Large intestine (tissue), 3 donors: ENCODE measurements at regions not wholly inside any gene's neighbourhood (a gene's known extent, or its start where the extent isn't known, plus 50 kb on each side); places are given as distances from the start of the nearest gene placed in this dataset.

Experiments
- DNase-seq, 2 donors: peaks; one replicate each; pipeline versions ENCODE4 v3.0.0 to v3.0.0-alpha.2; 2013
- H3K27ac ChIP-seq: one replicate; pipeline ENCODE4 v1.5.1; 2013; ENCODE audit warnings: low read length
- H3K27me3 ChIP-seq: 2 replicates; pipeline ENCODE4 v1.6.1; 2013; ENCODE audit warnings: low read length; ENCODE audit not compliant: control insufficient read depth, insufficient read depth
- H3K36me3 ChIP-seq: 2 replicates; pipeline ENCODE4 v1.6.1; 2013; ENCODE audit warnings: low read length; ENCODE audit not compliant: control insufficient read depth, insufficient read depth
- H3K4me1 ChIP-seq: one replicate; pipeline ENCODE4 v1.6.1; 2013; ENCODE audit warnings: low read length; ENCODE audit not compliant: control insufficient read depth, insufficient read depth
- H3K4me3 ChIP-seq: one replicate; pipeline ENCODE4 v1.5.1; 2013; ENCODE audit warnings: low read length
- H3K9me3 ChIP-seq: one replicate; pipeline ENCODE4 v1.6.1; 2013; ENCODE audit warnings: mild to moderate bottlenecking, low read depth, low read length, moderate library complexity; ENCODE audit not compliant: control insufficient read depth
- WGBS: methylation state at CpG from one replicate; pipeline ENCODE4 v1.1.5; 2013; ENCODE audit warnings: low lambda C conversion rate; ENCODE audit not compliant: insufficient coverage; 5-methylcytosine and 5-hydroxymethylcytosine counted together

GRCh38 chr19:28535352-28535775 lies 677.6 kb downstream of the UQCRFS1 start:
- H3K27me3 ChIP-seq: no peaks in the 10 kb centered on the region
- no peak for DNase-seq
- H3K27ac ChIP-seq: no peak overlapping the region
- H3K4me3 ChIP-seq: no peak overlapping the region
- no peaks in the 10 kb centered on the region for H3K4me1 ChIP-seq
- no CpG with 5 or more reads among the region's 1 CpG for WGBS
- H3K9me3 ChIP-seq: no peaks in the 10 kb centered on the region
- no peaks in the 10 kb centered on the region for H3K36me3 ChIP-seq

- H3K27ac ChIP-seq: no peak overlapping the region
- H3K4me3 ChIP-seq: no peak overlapping the region
- no peaks in the 10 kb centered on the region for H3K27me3 ChIP-seq
- DNase-seq: no peak
- H3K9me3 ChIP-seq: no peaks in the 10 kb centered on the region
- H3K36me3 ChIP-seq: no peaks in the 10 kb centered on the region
- no CpG with 5 or more reads among the region's 3 CpGs for WGBS
- no peaks in the 10 kb centered on the region for H3K4me1 ChIP-seq
These were observed 678.1 kb downstream of the UQCRFS1 start for GRCh38 chr19:28534766-28535351.

GRCh38 chr19:28532765-28533341 lies 680.1 kb downstream of the UQCRFS1 start:
- no peaks in the 10 kb centered on the region for H3K4me1 ChIP-seq
- WGBS: 86% methylated on average over 3 of the region's 3 CpGs
- H3K9me3 ChIP-seq: no peaks in the 10 kb centered on the region
- DNase-seq: no peak
- H3K27me3 ChIP-seq: no peaks in the 10 kb centered on the region
- no peak overlapping the region for H3K4me3 ChIP-seq
- H3K27ac ChIP-seq: no peak overlapping the region
- no peaks in the 10 kb centered on the region for H3K36me3 ChIP-seq

- 91% methylated on average over 1 of the region's 1 CpG for WGBS
- Histone ChIP-seq H3K27ac (no peak overlapping the region), H3K4me3 (no peak overlapping the region), H3K9me3 (no peaks in the 10 kb centered on the region), H3K27me3 (no peaks in the 10 kb centered on the region), H3K36me3 (no peaks in the 10 kb centered on the region), H3K4me1 (no peaks in the 10 kb centered on the region)
- DNase-seq: no peak
These were observed 681.0 kb downstream of the UQCRFS1 start for GRCh38 chr19:28531979-28532378.

- no peaks in the 10 kb centered on the region for H3K36me3 ChIP-seq
- H3K4me3 ChIP-seq: no peak overlapping the region
- H3K9me3 ChIP-seq: no peaks in the 10 kb centered on the region
- no peak for DNase-seq
- H3K27me3 ChIP-seq: no peaks in the 10 kb centered on the region
- H3K4me1 ChIP-seq: no peaks in the 10 kb centered on the region
- no peak overlapping the region for H3K27ac ChIP-seq
- no CpG with 5 or more reads among the region's 2 CpGs for WGBS
These were observed 682.4 kb downstream of the UQCRFS1 start for GRCh38 chr19:28530406-28531035.

- H3K4me3 ChIP-seq: no peak overlapping the region
- no peaks in the 10 kb centered on the region for H3K9me3 ChIP-seq
- no CpG with 5 or more reads among the region's 2 CpGs for WGBS
- H3K4me1 ChIP-seq: no peaks in the 10 kb centered on the region
- H3K27ac ChIP-seq: no peak overlapping the region
- H3K27me3 ChIP-seq: no peaks in the 10 kb centered on the region
- no peaks in the 10 kb centered on the region for H3K36me3 ChIP-seq
- no peak for DNase-seq
These were observed 686.9 kb downstream of the UQCRFS1 start for GRCh38 chr19:28526038-28526437.

GRCh38 chr19:28523619-28524018 lies 689.3 kb downstream of the UQCRFS1 start:
- Histone ChIP-seq H3K9me3 (no peaks in the 10 kb centered on the region), H3K4me3 (no peak overlapping the region), H3K4me1 (no peaks in the 10 kb centered on the region), H3K27ac (no peak overlapping the region), H3K36me3 (no peaks in the 10 kb centered on the region), H3K27me3 (no peaks in the 10 kb centered on the region)
- no peak for DNase-seq
- WGBS: 83% methylated on average over 1 of the region's 4 CpGs

GRCh38 chr19:28522545-28522922 lies 690.4 kb downstream of the UQCRFS1 start:
- WGBS: no CpG with 5 or more reads among the region's 8 CpGs

GRCh38 chr19:28521614-28522544 lies 691.1 kb downstream of the UQCRFS1 start:
- Histone ChIP-seq H3K27ac (no peak overlapping the region), H3K4me1 (no peaks in the 10 kb centered on the region), H3K9me3 (no peaks in the 10 kb centered on the region), H3K27me3 (no peaks in the 10 kb centered on the region), H3K4me3 (no peak overlapping the region), H3K36me3 (no peaks in the 10 kb centered on the region)
- DNase-seq: no peak
- no CpG with 5 or more reads among the region's 9 CpGs for WGBS

More at GRCh38 chr19:28522545-28522922, 690.4 kb downstream of the UQCRFS1 start:
- H3K4me3 ChIP-seq: no peak overlapping the region
- no peaks in the 10 kb centered on the region for H3K27me3 ChIP-seq
- DNase-seq: no peak
- no peaks in the 10 kb centered on the region for H3K36me3 ChIP-seq
- no peaks in the 10 kb centered on the region for H3K9me3 ChIP-seq
- H3K4me1 ChIP-seq: no peaks in the 10 kb centered on the region
- no peak overlapping the region for H3K27ac ChIP-seq

- no peaks in the 10 kb centered on the region for H3K9me3 ChIP-seq
- no peaks in the 10 kb centered on the region for H3K4me1 ChIP-seq
- no peak overlapping the region for H3K27ac ChIP-seq
- H3K27me3 ChIP-seq: no peaks in the 10 kb centered on the region
- no peaks in the 10 kb centered on the region for H3K36me3 ChIP-seq
- DNase-seq: no peak
- no peak overlapping the region for H3K4me3 ChIP-seq
These were observed 691.9 kb downstream of the UQCRFS1 start for GRCh38 chr19:28520998-28521568.
